ENCODE measurements at regions not wholly inside any gene's neighbourhood (a gene's known extent, or its start where the extent isn't known, plus 50 kb on each side); places are given as distances from the start of the nearest gene placed in this dataset.

- no peak for ATAC-seq (replicated peaks in 1 of 4)
- no peak for DNase-seq
- Mint-ChIP-seq H3K9me3 (peaks cover 0 to 9% (median 2%) of the 10 kb centered on the region in 3 donors), H3K36me3 (no peaks in the 10 kb centered on the region), H3K4me1 (no peaks in the 10 kb centered on the region), H3K4me3 (no peak overlapping the region), H3K27ac (no peak overlapping the region), H3K27me3 (no peaks in the 10 kb centered on the region)
- H3K27me3 ChIP-seq (replicated peaks in 1 of 2; ENCODE audit: control insufficient read depth in 2 of 2, extremely low read depth in 1 of 2, insufficient read depth in 2 of 2, low read length in 1 of 2), result no peaks in the 10 kb centered on the region
- CTCF ChIA-PET, result interaction anchor here in 1 of 2 donors (0.7 kb wide), 1 partner anchor 12 kb away, joined by 3 read pairs; no protein-coding TSS in a partner anchor
- no peak overlapping the region for H3K4me3 ChIP-seq (ENCODE audit: control insufficient read depth in 1 of 2, extremely low read depth in 1 of 2, low read length in 1 of 2)
- no peak overlapping the region for H3K27ac ChIP-seq (ENCODE audit: low read length)
- no peaks in the 10 kb centered on the region for H3K4me1 ChIP-seq (ENCODE audit: control insufficient read depth in 1 of 2, extremely low read depth in 1 of 2, insufficient read depth in 2 of 2, low read length in 2 of 2)
- no peaks in the 10 kb centered on the region for H3K36me3 ChIP-seq (ENCODE audit: control insufficient read depth in 2 of 2, extremely low read depth in 1 of 2, insufficient read depth in 1 of 2, low read length in 1 of 2)
- no peaks in the 10 kb centered on the region for H3K9me3 ChIP-seq
- POLR2A ChIA-PET, result interaction anchor here in 1 of 2 donors (0.6 kb wide), 1 partner anchor 1600 kb away, joined by 5 read pairs; no protein-coding TSS in a partner anchor
- no CpG with 5 or more reads among the region's 1 CpG for WGBS (ENCODE audit: insufficient coverage)
These were observed 163.4 kb upstream of the DEFB112 start for GRCh38 chr6:50213146-50213545.

DNA sequence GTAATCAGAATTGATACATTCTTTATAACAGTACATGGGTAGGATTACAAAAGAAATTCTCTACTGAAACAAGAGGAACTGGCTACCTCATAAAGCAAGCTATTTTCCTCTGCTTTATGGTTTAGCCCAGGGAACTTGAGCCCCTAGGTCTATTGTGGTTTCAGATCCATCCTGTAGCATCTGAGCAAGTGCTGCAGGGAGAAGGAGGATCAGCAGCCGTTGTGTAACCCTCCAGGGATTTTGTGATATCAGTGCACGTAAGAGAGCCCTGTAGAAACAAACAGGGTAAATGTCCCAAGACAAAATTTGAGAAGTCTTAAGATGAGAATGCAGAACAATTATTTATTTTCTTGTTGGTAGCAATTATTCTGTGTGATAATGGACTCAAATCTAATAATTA, 165.2 kb upstream of the DEFB112 start:
- no peaks in the 10 kb centered on the region for H3K27me3 Mint-ChIP-seq
- CTCF ChIA-PET, result no interaction called here
- POLR2A ChIA-PET, result no interaction called here

DNA sequence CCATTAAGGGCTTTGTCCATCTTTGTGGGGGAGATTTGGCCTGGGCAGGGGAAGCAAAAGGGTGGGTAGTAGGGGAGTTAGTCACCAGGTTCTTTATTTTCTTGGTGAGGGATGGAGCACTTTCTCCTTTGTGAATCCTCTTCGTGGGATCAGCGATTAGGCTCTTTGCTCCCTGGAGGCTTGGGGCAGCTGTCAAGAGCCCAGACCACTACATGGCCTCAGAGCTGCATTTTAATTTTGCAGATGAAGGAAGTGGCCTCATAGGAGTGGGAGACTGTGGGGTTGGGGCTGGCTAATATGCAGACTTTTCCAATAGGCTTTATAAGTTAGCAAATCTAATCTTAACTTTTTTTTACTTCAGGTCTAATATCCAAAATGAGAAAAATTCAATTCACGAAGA, 168.1 kb upstream of the DEFB112 start:
- Mint-ChIP-seq H3K36me3 (no peaks in the 10 kb centered on the region), H3K4me3 (no peak overlapping the region), H3K4me1 (no peaks in the 10 kb centered on the region), H3K9me3 (peaks cover 14 to 20% (median 19%) of the 10 kb centered on the region in 3 donors), H3K27me3 (no peaks in the 10 kb centered on the region), H3K27ac (no peak overlapping the region)
- H3K4me1 ChIP-seq (ENCODE audit: control insufficient read depth in 1 of 2, extremely low read depth in 1 of 2, insufficient read depth in 2 of 2, low read length in 2 of 2), result no peaks in the 10 kb centered on the region
- H3K27me3 ChIP-seq (replicated peaks in 1 of 2; ENCODE audit: control insufficient read depth in 2 of 2, extremely low read depth in 1 of 2, insufficient read depth in 2 of 2, low read length in 1 of 2), result no peaks in the 10 kb centered on the region
- no peak overlapping the region for H3K4me3 ChIP-seq (ENCODE audit: control insufficient read depth in 1 of 2, extremely low read depth in 1 of 2, low read length in 1 of 2)
- CTCF ChIA-PET, result no interaction called here
- no peaks in the 10 kb centered on the region for H3K9me3 ChIP-seq
- H3K36me3 ChIP-seq (ENCODE audit: control insufficient read depth in 2 of 2, extremely low read depth in 1 of 2, insufficient read depth in 1 of 2, low read length in 1 of 2), result no peaks in the 10 kb centered on the region
- ATAC-seq (replicated peaks in 1 of 4) (no peak), DNase-seq (no peak)
- no peak overlapping the region for H3K27ac ChIP-seq (ENCODE audit: low read length)
- POLR2A ChIA-PET, result no interaction called here
- WGBS (ENCODE audit: insufficient coverage), result 60% methylated on average over 2 of the region's 3 CpGs

More for the DNA sequence above, 165.2 kb upstream of the DEFB112 start:
- DNase-seq (no peak), ATAC-seq (replicated peaks in 1 of 4) (no peak)
- H3K4me3 Mint-ChIP-seq, result no peak overlapping the region
- no peak overlapping the region for H3K27ac ChIP-seq (ENCODE audit: low read length)
- WGBS (ENCODE audit: insufficient coverage), result 69% methylated on average over 2 of the region's 2 CpGs
- no peaks in the 10 kb centered on the region for H3K27me3 ChIP-seq (replicated peaks in 1 of 2; ENCODE audit: control insufficient read depth in 2 of 2, extremely low read depth in 1 of 2, insufficient read depth in 2 of 2, low read length in 1 of 2)
- no peaks in the 10 kb centered on the region for H3K9me3 ChIP-seq
- H3K27ac Mint-ChIP-seq, result no peak overlapping the region
- H3K9me3 Mint-ChIP-seq, result peaks cover under 1 to 7% (median 6%) of the 10 kb centered on the region in 3 donors
- no peaks in the 10 kb centered on the region for H3K36me3 Mint-ChIP-seq
- H3K36me3 ChIP-seq (ENCODE audit: control insufficient read depth in 2 of 2, extremely low read depth in 1 of 2, insufficient read depth in 1 of 2, low read length in 1 of 2), result no peaks in the 10 kb centered on the region
- no peaks in the 10 kb centered on the region for H3K4me1 ChIP-seq (ENCODE audit: control insufficient read depth in 1 of 2, extremely low read depth in 1 of 2, insufficient read depth in 2 of 2, low read length in 2 of 2)
- no peaks in the 10 kb centered on the region for H3K4me1 Mint-ChIP-seq
- no peak overlapping the region for H3K4me3 ChIP-seq (ENCODE audit: control insufficient read depth in 1 of 2, extremely low read depth in 1 of 2, low read length in 1 of 2)

DNA sequence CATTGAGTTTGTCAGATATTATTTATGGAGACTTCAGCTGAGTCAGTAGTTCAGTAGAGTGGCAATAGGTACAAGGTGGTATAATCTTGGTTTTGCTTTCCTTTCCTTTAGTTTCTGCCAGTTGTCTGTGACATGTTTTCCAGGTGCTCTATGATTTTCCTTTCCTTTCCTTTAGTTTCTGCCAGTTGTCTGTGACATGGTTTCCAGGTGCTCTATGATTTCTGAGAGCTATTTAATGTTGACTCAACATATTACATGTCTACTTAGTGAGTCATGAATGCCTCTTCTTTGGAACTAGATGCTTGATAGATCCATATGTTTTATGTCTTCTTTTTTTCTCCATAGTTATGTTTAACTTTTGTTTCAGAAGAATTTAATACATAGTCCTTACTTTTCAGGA, 186.4 kb upstream of the DEFB112 start:
- Histone ChIP-seq H3K36me3 (ENCODE audit: control insufficient read depth in 2 of 2, extremely low read depth in 1 of 2, insufficient read depth in 1 of 2, low read length in 1 of 2) (no peaks in the 10 kb centered on the region), H3K27me3 (replicated peaks in 1 of 2; ENCODE audit: control insufficient read depth in 2 of 2, extremely low read depth in 1 of 2, insufficient read depth in 2 of 2, low read length in 1 of 2) (no peaks in the 10 kb centered on the region), H3K4me1 (ENCODE audit: control insufficient read depth in 1 of 2, extremely low read depth in 1 of 2, insufficient read depth in 2 of 2, low read length in 2 of 2) (no peaks in the 10 kb centered on the region), H3K9me3 (no peaks in the 10 kb centered on the region), H3K27ac (ENCODE audit: low read length) (no peak overlapping the region), H3K4me3 (ENCODE audit: control insufficient read depth in 1 of 2, extremely low read depth in 1 of 2, low read length in 1 of 2) (no peak overlapping the region)
- ChIA-PET POLR2A (no interaction called here), CTCF (interaction anchor here in 1 of 2 donors (0.6 kb wide), 1 partner anchor 685 kb away, joined by 3 read pairs; no protein-coding TSS in a partner anchor)
- Mint-ChIP-seq H3K36me3 (no peaks in the 10 kb centered on the region), H3K9me3 (peaks cover 4 to 9% (median 5%) of the 10 kb centered on the region in 3 donors), H3K4me3 (no peak overlapping the region), H3K27me3 (no peaks in the 10 kb centered on the region), H3K4me1 (no peaks in the 10 kb centered on the region), H3K27ac (no peak overlapping the region)
- ATAC-seq (replicated peaks in 1 of 4) (no peak), DNase-seq (no peak)

DNA sequence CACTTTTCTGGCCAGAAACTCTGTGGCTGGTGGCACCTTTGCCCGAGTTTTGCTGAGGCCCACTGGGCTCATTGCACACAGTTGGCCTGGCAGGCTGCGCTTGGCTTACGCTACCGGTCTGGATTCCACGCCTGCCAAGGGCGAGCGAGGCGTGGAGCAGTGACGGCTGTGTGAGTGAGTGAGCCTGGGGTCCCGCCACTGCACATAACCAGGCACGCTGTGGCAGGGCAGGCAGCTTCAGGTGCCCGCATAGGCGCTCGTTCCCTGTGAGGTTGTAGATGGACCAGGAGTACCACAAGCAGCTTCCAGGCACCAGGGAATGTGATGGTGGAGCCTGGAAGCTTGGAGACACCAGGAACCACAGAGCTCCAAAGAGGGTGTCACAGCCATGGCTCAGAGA, 190.1 kb upstream of the DEFB112 start:
- Histone ChIP-seq H3K4me1 (ENCODE audit: control insufficient read depth in 1 of 2, extremely low read depth in 1 of 2, insufficient read depth in 2 of 2, low read length in 2 of 2) (no peaks in the 10 kb centered on the region), H3K27ac (ENCODE audit: low read length) (no peak overlapping the region), H3K27me3 (replicated peaks in 1 of 2; ENCODE audit: control insufficient read depth in 2 of 2, extremely low read depth in 1 of 2, insufficient read depth in 2 of 2, low read length in 1 of 2) (no peaks in the 10 kb centered on the region), H3K9me3 (no peaks in the 10 kb centered on the region), H3K4me3 (ENCODE audit: control insufficient read depth in 1 of 2, extremely low read depth in 1 of 2, low read length in 1 of 2) (no peak overlapping the region), H3K36me3 (ENCODE audit: control insufficient read depth in 2 of 2, extremely low read depth in 1 of 2, insufficient read depth in 1 of 2, low read length in 1 of 2) (no peaks in the 10 kb centered on the region)
- ChIA-PET POLR2A (no interaction called here), CTCF (no interaction called here)
- H3K27ac Mint-ChIP-seq, result no peak overlapping the region
- H3K27me3 Mint-ChIP-seq, result no peaks in the 10 kb centered on the region
- no peaks in the 10 kb centered on the region for H3K4me1 Mint-ChIP-seq
- DNase-seq, result no peak
- no peaks in the 10 kb centered on the region for H3K36me3 Mint-ChIP-seq
- ATAC-seq (replicated peaks in 1 of 4), result no peak
- H3K9me3 Mint-ChIP-seq, result peaks cover 6 to 14% (median 7%) of the 10 kb centered on the region in 3 donors
- WGBS (ENCODE audit: insufficient coverage), result 94% methylated on average over 7 of the region's 14 CpGs
- H3K4me3 Mint-ChIP-seq, result no peak overlapping the region

DNA sequence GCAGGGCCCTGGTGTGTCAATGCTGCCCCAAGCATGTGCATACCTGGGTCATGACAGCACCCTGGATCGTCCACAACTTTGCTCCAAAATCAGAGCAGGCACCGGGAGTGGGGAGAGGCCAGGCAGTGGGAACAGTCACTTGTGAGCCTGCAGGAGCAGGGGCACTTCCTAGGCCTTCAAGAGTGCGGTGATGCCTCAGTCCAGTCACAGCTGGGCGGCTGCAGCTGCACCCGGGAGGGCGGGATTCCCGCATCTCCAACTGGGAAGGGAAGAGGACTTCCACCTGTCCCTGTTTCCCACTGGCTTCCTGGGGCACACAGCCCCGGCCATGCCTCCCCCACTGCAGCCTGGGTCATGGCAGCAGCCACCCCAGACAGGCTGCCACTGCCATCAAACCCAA, 191.3 kb upstream of the DEFB112 start:
- no peaks in the 10 kb centered on the region for H3K27me3 Mint-ChIP-seq
- Histone ChIP-seq H3K9me3 (no peaks in the 10 kb centered on the region), H3K36me3 (ENCODE audit: control insufficient read depth in 2 of 2, extremely low read depth in 1 of 2, insufficient read depth in 1 of 2, low read length in 1 of 2) (no peaks in the 10 kb centered on the region), H3K4me1 (ENCODE audit: control insufficient read depth in 1 of 2, extremely low read depth in 1 of 2, insufficient read depth in 2 of 2, low read length in 2 of 2) (no peaks in the 10 kb centered on the region), H3K27ac (ENCODE audit: low read length) (no peak overlapping the region), H3K4me3 (ENCODE audit: control insufficient read depth in 1 of 2, extremely low read depth in 1 of 2, low read length in 1 of 2) (no peak overlapping the region), H3K27me3 (replicated peaks in 1 of 2; ENCODE audit: control insufficient read depth in 2 of 2, extremely low read depth in 1 of 2, insufficient read depth in 2 of 2, low read length in 1 of 2) (no peaks in the 10 kb centered on the region)
- no peak overlapping the region for H3K4me3 Mint-ChIP-seq
- POLR2A ChIA-PET, result no interaction called here
- H3K36me3 Mint-ChIP-seq, result no peaks in the 10 kb centered on the region
- CTCF ChIA-PET, result no interaction called here
- H3K4me1 Mint-ChIP-seq, result no peaks in the 10 kb centered on the region
- WGBS (ENCODE audit: insufficient coverage), result 81% methylated on average over 8 of the region's 8 CpGs
- peaks cover 6 to 16% (median 7%) of the 10 kb centered on the region in 3 donors for H3K9me3 Mint-ChIP-seq
- H3K27ac Mint-ChIP-seq, result no peak overlapping the region
- no peak for ATAC-seq (replicated peaks in 1 of 4)
- no peak for DNase-seq

GRCh38 chr6:50249493-50249892, 199.8 kb upstream of the DEFB112 start:
- no peak for DNase-seq
- ATAC-seq (replicated peaks in 1 of 4), result no peak
- no CpG with 5 or more reads among the region's 2 CpGs for WGBS (ENCODE audit: insufficient coverage)
- Histone ChIP-seq H3K27ac (ENCODE audit: low read length) (no peak overlapping the region), H3K27me3 (replicated peaks in 1 of 2; ENCODE audit: control insufficient read depth in 2 of 2, extremely low read depth in 1 of 2, insufficient read depth in 2 of 2, low read length in 1 of 2) (no peaks in the 10 kb centered on the region), H3K4me1 (ENCODE audit: control insufficient read depth in 1 of 2, extremely low read depth in 1 of 2, insufficient read depth in 2 of 2, low read length in 2 of 2) (no peaks in the 10 kb centered on the region), H3K4me3 (ENCODE audit: control insufficient read depth in 1 of 2, extremely low read depth in 1 of 2, low read length in 1 of 2) (no peak overlapping the region), H3K9me3 (no peaks in the 10 kb centered on the region), H3K36me3 (ENCODE audit: control insufficient read depth in 2 of 2, extremely low read depth in 1 of 2, insufficient read depth in 1 of 2, low read length in 1 of 2) (no peaks in the 10 kb centered on the region)
- no peak overlapping the region for H3K27ac Mint-ChIP-seq
- POLR2A ChIA-PET, result no interaction called here
- H3K9me3 Mint-ChIP-seq, result peaks cover 4 to 19% (median 6%) of the 10 kb centered on the region in 3 donors
- H3K27me3 Mint-ChIP-seq, result no peaks in the 10 kb centered on the region
- no peaks in the 10 kb centered on the region for H3K36me3 Mint-ChIP-seq
- CTCF ChIA-PET, result no interaction called here
- no peak overlapping the region for H3K4me3 Mint-ChIP-seq
- no peaks in the 10 kb centered on the region for H3K4me1 Mint-ChIP-seq

All from T-cell (primary cell).